Neural cell (in vitro differentiated cells): ENCODE measurements at regions not wholly inside any gene's neighbourhood (a gene's known extent, or its start where the extent isn't known, plus 50 kb on each side); places are given as distances from the start of the nearest gene placed in this dataset.

Experiments
- H2AFZ ChIP-seq: fragments of 200-600, 300-800 bp; sonication (generic), shearing (Covaris generic); 2 replicates; pipeline ENCODE4 v1.6.0; 2014; ENCODE audit warnings: low read depth, mild to moderate bottlenecking, antibody characterized with exemption, low read length, moderate library complexity
- H3F3A ChIP-seq: fragments of 200-600 bp; shearing (Covaris generic); 2 replicates; pipeline ENCODE4 v1.6.1; 2016; ENCODE audit warnings: mild to moderate bottlenecking, moderate library complexity, mixed read lengths, antibody characterized with exemption, low read length; ENCODE audit not compliant: insufficient read depth, poor library complexity, severe bottlenecking
- H3K27ac ChIP-seq: fragments of 200-600, 300-800 bp; sonication (generic), shearing (Covaris generic); 2 replicates; pipeline ENCODE4 v1.5.1; 2014; ENCODE audit warnings: mild to moderate bottlenecking, low read length, moderate library complexity
- H3K27me3 ChIP-seq: fragments of 300-800, 200-600 bp; sonication (generic), shearing (Covaris generic); 2 replicates; pipeline ENCODE4 v1.6.0; 2014; ENCODE audit warnings: mild to moderate bottlenecking, low read depth, low read length, moderate library complexity; ENCODE audit not compliant: insufficient read depth
- H3K36me3 ChIP-seq: fragments of 300-800, 200-600 bp; sonication (generic), shearing (Covaris generic); 2 replicates; pipeline ENCODE4 v1.5.1; 2014; ENCODE audit warnings: mild to moderate bottlenecking, antibody characterized with exemption, low read length, moderate library complexity; ENCODE audit not compliant: insufficient read depth
- H3K4me2 ChIP-seq: fragments of 300-800, 200-600 bp; sonication (generic), shearing (Covaris generic); 2 replicates; pipeline ENCODE4 v1.6.0; 2014; ENCODE audit warnings: mild to moderate bottlenecking, low read length
- H3K4me3 ChIP-seq: fragments of 300-800, 200-600 bp; sonication (generic), shearing (Covaris generic); 2 replicates; pipeline ENCODE4 v1.5.1; 2014; ENCODE audit warnings: mild to moderate bottlenecking, low read length, moderate library complexity
- H3K79me2 ChIP-seq: fragments of 200-600 bp; shearing (Covaris generic); replicated peaks from 2 replicates; pipeline ENCODE4 v1.6.0; 2014; ENCODE audit warnings: mild to moderate bottlenecking, low read length, moderate library complexity; ENCODE audit not compliant: insufficient read depth
- H3K9ac ChIP-seq: fragments of 300-800, 200-600 bp; sonication (generic), shearing (Covaris generic); 2 replicates; pipeline ENCODE4 v1.6.1; 2016; ENCODE audit warnings: mild to moderate bottlenecking, low read length, mixed read lengths
- H3K9me2 ChIP-seq: fragments of 200-600 bp; shearing (Covaris generic); 2 replicates; pipeline ENCODE4 v1.6.1; 2016; ENCODE audit warnings: mild to moderate bottlenecking, low read length, mixed read lengths; ENCODE audit not compliant: insufficient read depth
- H3K9me3 ChIP-seq: fragments of 200-600, 300-800 bp; sonication (generic), shearing (Covaris generic); 2 replicates; pipeline ENCODE4 v1.6.1; 2016; ENCODE audit warnings: mild to moderate bottlenecking, mixed run types, low read length, moderate library complexity, mixed read lengths
- H4K20me1 ChIP-seq: fragments of 200-600 bp; shearing (Covaris generic); 2 replicates; pipeline ENCODE4 v1.6.1; 2016; ENCODE audit warnings: mild to moderate bottlenecking, mixed run types; ENCODE audit not compliant: insufficient read depth
- EP300 ChIP-seq: fragments of 450-650 bp; conservative IDR thresholded peaks from 2 replicates; pipeline ENCODE4 v1.6.1; 2014; ENCODE audit warnings: antibody characterized with exemption, mild to moderate bottlenecking, moderate library complexity; ENCODE audit not compliant: poor library complexity, severe bottlenecking
- EZH2 ChIP-seq: fragments of 200-600, 300-800 bp; shearing (Covaris generic), sonication (generic); IDR thresholded peaks from 2 replicates; pipeline ENCODE4 v1.6.1; 2014; ENCODE audit warnings: antibody characterized with exemption, low read length, borderline replicate concordance, mild to moderate bottlenecking; ENCODE audit not compliant: insufficient read depth, poor library complexity, severe bottlenecking
- MXI1 ChIP-seq: fragments of 450-650 bp; conservative IDR thresholded peaks from 2 replicates; pipeline ENCODE4 v1.6.1; 2014; ENCODE audit warnings: antibody characterized with exemption, mild to moderate bottlenecking; ENCODE audit not compliant: poor library complexity, severe bottlenecking
- POLR2AphosphoS5 ChIP-seq: IDR thresholded peaks from 2 replicates; pipeline ENCODE4 v1.6.1; 2012
- RAD21 ChIP-seq: fragments of 450-650 bp; conservative IDR thresholded peaks from 2 replicates; pipeline ENCODE4 v1.6.1; 2014; ENCODE audit warnings: antibody characterized with exemption, mild to moderate bottlenecking, moderate library complexity
- SMC3 ChIP-seq: fragments of 450-650 bp; conservative IDR thresholded peaks from 2 replicates; pipeline ENCODE4 v1.6.1; 2014; ENCODE audit warnings: antibody characterized with exemption, mild to moderate bottlenecking, moderate library complexity; ENCODE audit not compliant: poor library complexity
- TAF1 ChIP-seq: IDR thresholded peaks from 2 replicates; pipeline ENCODE4 v1.6.1; 2012; ENCODE audit warnings: low read depth
- TF ChIP-seq, protein P1 (sequence below): fragments of 450-650 bp; IDR thresholded peaks from 2 replicates; pipeline ENCODE4 v1.5.1; 2014; ENCODE audit warnings: antibody characterized with exemption, mild to moderate bottlenecking, moderate library complexity; ENCODE audit not compliant: poor library complexity, severe bottlenecking
- TF ChIP-seq, protein P2 (sequence below): IDR thresholded peaks from 2 replicates; pipeline ENCODE4 v1.6.1; 2012; ENCODE audit warnings: borderline replicate concordance

DNA sequence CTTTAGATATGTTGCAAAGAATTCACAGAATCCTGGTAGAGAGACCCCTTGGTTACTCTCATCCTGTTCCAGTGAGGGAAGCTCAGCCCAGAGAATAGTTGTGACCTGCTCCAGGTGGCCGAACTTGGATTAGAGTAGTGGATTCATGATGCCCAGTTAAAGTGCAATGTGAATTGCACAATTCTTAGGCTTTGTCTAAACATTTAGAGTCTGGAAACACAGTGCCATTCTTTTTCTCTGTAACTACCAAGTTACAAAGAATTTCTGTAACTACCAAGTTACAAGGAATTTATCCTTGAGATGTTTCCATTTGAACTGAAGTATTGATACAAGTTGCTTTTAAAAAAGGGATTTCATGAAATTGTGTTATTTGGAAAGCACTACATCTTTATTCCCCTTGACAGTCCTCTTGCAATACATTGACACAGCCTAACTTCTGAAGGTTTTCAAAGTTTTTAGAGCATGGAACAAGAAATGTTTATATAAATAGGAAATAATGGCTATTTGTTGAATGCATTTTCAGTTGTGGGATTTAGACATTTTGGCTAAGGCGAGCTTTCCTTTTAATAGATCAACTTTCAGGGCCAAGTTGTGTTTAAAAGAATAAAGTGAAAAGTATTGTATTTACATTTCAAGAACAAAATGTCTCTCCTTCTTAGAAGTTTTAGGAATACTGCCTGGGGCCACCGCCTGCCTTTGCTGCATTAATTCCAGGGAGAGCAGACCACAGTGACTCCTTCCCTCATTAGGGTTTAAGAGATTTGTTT, 315.0 kb downstream of the LPIN1 start:
- no peak overlapping the region for H3K9ac ChIP-seq
- H3K79me2 ChIP-seq, result no peaks in the 10 kb centered on the region
- no peaks in the 10 kb centered on the region for H3K36me3 ChIP-seq
- no peaks in the 10 kb centered on the region for H3F3A ChIP-seq
- no peaks in the 10 kb centered on the region for H3K27me3 ChIP-seq
- TF ChIP-seq, protein P1, sequence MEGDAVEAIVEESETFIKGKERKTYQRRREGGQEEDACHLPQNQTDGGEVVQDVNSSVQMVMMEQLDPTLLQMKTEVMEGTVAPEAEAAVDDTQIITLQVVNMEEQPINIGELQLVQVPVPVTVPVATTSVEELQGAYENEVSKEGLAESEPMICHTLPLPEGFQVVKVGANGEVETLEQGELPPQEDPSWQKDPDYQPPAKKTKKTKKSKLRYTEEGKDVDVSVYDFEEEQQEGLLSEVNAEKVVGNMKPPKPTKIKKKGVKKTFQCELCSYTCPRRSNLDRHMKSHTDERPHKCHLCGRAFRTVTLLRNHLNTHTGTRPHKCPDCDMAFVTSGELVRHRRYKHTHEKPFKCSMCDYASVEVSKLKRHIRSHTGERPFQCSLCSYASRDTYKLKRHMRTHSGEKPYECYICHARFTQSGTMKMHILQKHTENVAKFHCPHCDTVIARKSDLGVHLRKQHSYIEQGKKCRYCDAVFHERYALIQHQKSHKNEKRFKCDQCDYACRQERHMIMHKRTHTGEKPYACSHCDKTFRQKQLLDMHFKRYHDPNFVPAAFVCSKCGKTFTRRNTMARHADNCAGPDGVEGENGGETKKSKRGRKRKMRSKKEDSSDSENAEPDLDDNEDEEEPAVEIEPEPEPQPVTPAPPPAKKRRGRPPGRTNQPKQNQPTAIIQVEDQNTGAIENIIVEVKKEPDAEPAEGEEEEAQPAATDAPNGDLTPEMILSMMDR, result no peak
- TF ChIP-seq POLR2AphosphoS5 (no peak), MXI1 (no peak), EZH2 (no peak), TAF1 (no peak), SMC3 (no peak), EP300 (no peak), RAD21 (no peak)
- TF ChIP-seq, protein P2, sequence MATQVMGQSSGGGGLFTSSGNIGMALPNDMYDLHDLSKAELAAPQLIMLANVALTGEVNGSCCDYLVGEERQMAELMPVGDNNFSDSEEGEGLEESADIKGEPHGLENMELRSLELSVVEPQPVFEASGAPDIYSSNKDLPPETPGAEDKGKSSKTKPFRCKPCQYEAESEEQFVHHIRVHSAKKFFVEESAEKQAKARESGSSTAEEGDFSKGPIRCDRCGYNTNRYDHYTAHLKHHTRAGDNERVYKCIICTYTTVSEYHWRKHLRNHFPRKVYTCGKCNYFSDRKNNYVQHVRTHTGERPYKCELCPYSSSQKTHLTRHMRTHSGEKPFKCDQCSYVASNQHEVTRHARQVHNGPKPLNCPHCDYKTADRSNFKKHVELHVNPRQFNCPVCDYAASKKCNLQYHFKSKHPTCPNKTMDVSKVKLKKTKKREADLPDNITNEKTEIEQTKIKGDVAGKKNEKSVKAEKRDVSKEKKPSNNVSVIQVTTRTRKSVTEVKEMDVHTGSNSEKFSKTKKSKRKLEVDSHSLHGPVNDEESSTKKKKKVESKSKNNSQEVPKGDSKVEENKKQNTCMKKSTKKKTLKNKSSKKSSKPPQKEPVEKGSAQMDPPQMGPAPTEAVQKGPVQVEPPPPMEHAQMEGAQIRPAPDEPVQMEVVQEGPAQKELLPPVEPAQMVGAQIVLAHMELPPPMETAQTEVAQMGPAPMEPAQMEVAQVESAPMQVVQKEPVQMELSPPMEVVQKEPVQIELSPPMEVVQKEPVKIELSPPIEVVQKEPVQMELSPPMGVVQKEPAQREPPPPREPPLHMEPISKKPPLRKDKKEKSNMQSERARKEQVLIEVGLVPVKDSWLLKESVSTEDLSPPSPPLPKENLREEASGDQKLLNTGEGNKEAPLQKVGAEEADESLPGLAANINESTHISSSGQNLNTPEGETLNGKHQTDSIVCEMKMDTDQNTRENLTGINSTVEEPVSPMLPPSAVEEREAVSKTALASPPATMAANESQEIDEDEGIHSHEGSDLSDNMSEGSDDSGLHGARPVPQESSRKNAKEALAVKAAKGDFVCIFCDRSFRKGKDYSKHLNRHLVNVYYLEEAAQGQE, result no peak
- no peaks in the 10 kb centered on the region for H3K9me2 ChIP-seq
- no peak overlapping the region for H3K4me3 ChIP-seq
- no peak overlapping the region for H3K4me2 ChIP-seq
- H4K20me1 ChIP-seq, result no peaks in the 10 kb centered on the region
- H3K9me3 ChIP-seq, result peaks cover 3% of the 10 kb centered on the region
- H2AFZ ChIP-seq, result no peak overlapping the region
- H3K27ac ChIP-seq, result peak overlapping the region; percentile 50

- H2AFZ ChIP-seq, result no peak overlapping the region
- TF ChIP-seq, protein P2, result no peak
- TF ChIP-seq TAF1 (no peak), EP300 (no peak), SMC3 (no peak), RAD21 (no peak), POLR2AphosphoS5 (no peak), MXI1 (no peak)
- TF ChIP-seq, protein P1, result no peak
- H3K9me2 ChIP-seq, result no peaks in the 10 kb centered on the region
- no peaks in the 10 kb centered on the region for H3K27me3 ChIP-seq
- no peak overlapping the region for H3K4me2 ChIP-seq
- H3K36me3 ChIP-seq, result no peaks in the 10 kb centered on the region
- H3K4me3 ChIP-seq, result no peak overlapping the region
- H3F3A ChIP-seq, result no peaks in the 10 kb centered on the region
- peaks cover 3% of the 10 kb centered on the region for H3K9me3 ChIP-seq
- no peaks in the 10 kb centered on the region for H3K79me2 ChIP-seq
- H4K20me1 ChIP-seq, result no peaks in the 10 kb centered on the region
- no peak overlapping the region for H3K9ac ChIP-seq
- no peak overlapping the region for H3K27ac ChIP-seq
Observed at GRCh38 chr2:12062053-12062395, 315.6 kb downstream of the LPIN1 start.
